HG02884 (cell line): ENCODE measurements at regions not wholly inside any gene's neighbourhood (a gene's known extent, or its start where the extent isn't known, plus 50 kb on each side); places are given as distances from the start of the nearest gene placed in this dataset.

Experiments
- ATAC-seq: cut with Tn5 transposase; IDR thresholded peaks from one replicate; pipeline ENCODE4 v1.9.1; 2021; ENCODE audit warnings: mild to moderate bottlenecking, moderate library complexity; ENCODE audit not compliant: unreplicated experiment

DNA sequence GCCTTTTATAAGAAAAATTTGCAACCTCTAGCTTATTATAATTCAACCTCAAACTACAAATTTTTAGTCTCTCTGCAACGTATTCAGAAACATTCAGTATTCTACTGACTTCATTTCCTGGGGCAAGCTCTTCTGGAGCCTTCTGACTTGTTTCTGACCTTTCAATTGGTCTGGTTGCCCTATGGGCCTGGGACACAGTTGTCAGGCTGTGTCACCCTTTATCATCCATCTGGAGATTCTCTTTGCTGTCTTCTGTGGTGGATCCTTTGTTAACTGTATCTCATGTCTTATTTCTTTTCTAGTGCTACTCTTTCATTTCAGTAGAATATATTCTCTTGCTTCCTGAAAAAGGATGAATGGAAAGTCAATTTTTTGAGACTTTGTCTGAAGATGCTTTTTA is 55.1 kb upstream of the PGRMC2 start:
- no peak for ATAC-seq

DNA sequence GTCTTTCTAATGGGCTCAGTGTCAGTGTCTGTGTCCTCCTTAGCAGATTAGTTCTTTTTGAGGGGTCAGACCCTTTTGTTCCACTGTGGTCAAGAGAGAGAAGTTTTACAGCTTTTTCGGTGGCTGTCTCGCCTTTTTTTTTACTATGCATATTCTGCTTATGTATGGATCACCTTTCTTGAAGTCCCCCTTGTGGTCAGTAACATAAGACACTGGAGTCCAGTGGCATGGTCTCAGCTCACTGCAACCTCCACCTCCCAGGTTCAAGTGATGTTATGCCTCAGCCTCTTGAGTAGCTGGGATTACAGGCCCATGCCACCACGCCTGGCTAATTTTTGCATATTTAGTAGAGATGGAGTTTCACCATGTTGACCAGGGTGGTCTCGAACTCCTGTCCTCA is 54.0 kb upstream of the PGRMC2 start:
- ATAC-seq: no peak

DNA sequence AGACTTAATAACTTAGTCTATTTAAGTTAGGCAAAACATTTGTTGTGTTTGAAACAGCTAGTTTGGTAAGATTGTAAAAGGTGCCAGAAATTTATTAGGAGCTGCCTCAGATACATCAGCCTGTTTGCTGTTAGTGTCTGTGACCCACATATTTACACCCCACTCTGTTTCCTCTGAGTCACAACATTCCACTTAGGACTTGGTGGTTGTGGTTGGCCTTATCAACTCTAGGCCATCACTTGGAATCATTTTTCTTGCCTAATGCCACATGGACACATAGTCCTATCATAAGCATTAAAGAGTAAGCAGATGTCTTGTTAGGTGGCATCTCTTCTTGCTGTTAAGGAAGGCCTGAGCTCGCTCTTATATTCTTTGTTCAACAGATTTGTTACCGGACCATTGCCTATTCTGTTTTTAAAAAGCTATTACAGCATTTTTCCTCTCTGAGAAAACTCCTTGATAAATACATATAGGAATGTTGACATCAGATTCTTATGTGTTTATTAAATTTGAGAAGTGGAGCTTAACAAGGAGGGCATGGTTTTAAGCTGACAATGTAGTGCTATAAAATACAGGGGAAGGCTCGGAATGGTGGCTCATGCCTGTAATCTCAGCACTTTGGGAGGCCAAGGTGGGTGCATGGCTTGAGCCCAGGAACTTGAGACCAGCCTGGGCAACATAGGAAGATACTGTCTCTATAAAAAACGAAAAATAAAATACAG is 51.2 kb upstream of the PGRMC2 start:
- ATAC-seq: no peak

DNA sequence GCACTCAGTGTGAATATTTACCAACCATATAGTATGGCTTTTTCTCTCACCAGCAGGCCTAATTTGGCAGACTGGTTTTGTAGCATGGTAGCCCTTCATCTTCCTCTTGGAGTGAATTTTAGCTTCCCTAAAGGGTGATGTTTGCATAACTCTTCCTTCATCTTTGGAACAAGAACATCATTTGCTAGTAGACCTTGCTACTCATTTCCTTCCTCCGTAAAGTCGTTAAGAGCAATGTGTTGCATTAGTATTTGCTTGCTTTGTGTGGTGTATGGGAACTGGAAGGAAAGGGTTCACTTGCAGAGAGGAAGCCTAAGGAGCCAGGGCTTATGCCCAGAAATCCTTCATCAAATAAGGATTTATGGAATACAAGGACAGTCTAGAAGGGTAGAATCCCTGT is 50.2 kb upstream of the PGRMC2 start:
- ATAC-seq: no peak
